ENCODE measurements at regions not wholly inside any gene's neighbourhood (a gene's known extent, or its start where the extent isn't known, plus 50 kb on each side); places are given as distances from the start of the nearest gene placed in this dataset.

GRCh38 chr7:46853451-46853850 is 728.5 kb downstream of the TNS3 start:
- Histone ChIP-seq H3K23ac (ENCODE audit: low read depth, low read length) (no peak overlapping the region), H4K8ac (ENCODE audit: low read depth in 2 of 2, low read length in 2 of 2) (no peak overlapping the region), H3K9ac (ENCODE audit: low read depth, low read length) (no peak overlapping the region), H2AK5ac (ENCODE audit: low read depth, low read length) (no peak overlapping the region), H2AK9ac (replicated peaks; ENCODE audit: low read depth, low read length, poor library complexity) (no peak overlapping the region), H2AFZ (replicated peaks; ENCODE audit: low read length, poor library complexity) (no peak overlapping the region), H4K20me1 (ENCODE audit: insufficient read depth, low read length) (no peaks in the 10 kb centered on the region), H3K36me3 (ENCODE audit: control insufficient read depth, insufficient read depth, low read length) (no peaks in the 10 kb centered on the region), H3K27me3 (ENCODE audit: control insufficient read depth, insufficient read depth, low read length) (no peaks in the 10 kb centered on the region), H3K4me2 (ENCODE audit: low read depth, low read length) (no peak overlapping the region), H2BK120ac (ENCODE audit: low read depth, low read length) (peak overlapping the region; percentile 24), H3K79me1 (ENCODE audit: low read depth in 1 of 2, low read length in 2 of 2) (no peaks in the 10 kb centered on the region), H2BK15ac (ENCODE audit: low read depth, low read length) (no peak overlapping the region), H3K4me3 (ENCODE audit: insufficient read depth, low read depth, low read length) (no peak overlapping the region), H4K5ac (ENCODE audit: low read depth, low read length) (no peak overlapping the region), H4K91ac (ENCODE audit: insufficient read depth, low read depth, low read length) (no peak overlapping the region), H3K9me3 (ENCODE audit: control insufficient read depth, insufficient read depth, low read length) (no peaks in the 10 kb centered on the region), H2BK20ac (ENCODE audit: low read depth, low read length) (no peak overlapping the region), H3K18ac (ENCODE audit: low read depth, low read length) (no peak overlapping the region), H3K27ac (ENCODE audit: insufficient read depth, low read length) (no peak overlapping the region), H3K9me1 (ENCODE audit: insufficient read depth, low read length) (peaks cover 2% of the 10 kb centered on the region; the same call in 1 of the 2 replicates), H3K4me1 (ENCODE audit: control insufficient read depth, insufficient read depth, low read length) (peaks cover 6% of the 10 kb centered on the region; the same call in 1 of the 2 replicates), H3K56ac (ENCODE audit: extremely low read depth, insufficient read depth, low read length) (no peak overlapping the region), H3K4ac (ENCODE audit: low read depth, low read length) (no peak overlapping the region), H3K14ac (replicated peaks; ENCODE audit: low read depth, low read length) (no peak overlapping the region), H2BK5ac (ENCODE audit: low read depth, low read length, poor library complexity, severe bottlenecking) (no peak overlapping the region)
- no CpG with 5 or more reads among the region's 1 CpG for WGBS, 2 experiments (ENCODE audit: extremely low coverage in 2 of 2, insufficient read length in 1 of 2)
- no peak for TF ChIP-seq RAD21 (IDR thresholded peaks at IDR 0.05; ENCODE audit: low read length)
- TF ChIP-seq MXI1 (IDR thresholded peaks at IDR 0.05; ENCODE audit: borderline replicate concordance, low read depth, low read length) = no peak
- TF ChIP-seq CTCF (conservative IDR thresholded peaks at IDR 0.05; ENCODE audit: low read depth, low read length) = no peak
- TF ChIP-seq FOS (IDR thresholded peaks at IDR 0.05; ENCODE audit: low read depth, low read length) = no peak
- no peak for TF ChIP-seq RCOR1 (IDR thresholded peaks at IDR 0.05; ENCODE audit: insufficient replicate concordance, low read length)
- POLR2A ChIA-PET (ENCODE audit: unreplicated experiment) = no interaction called here
- dilution Hi-C loops (cut with HindIII; ENCODE audit: low sequenced_read_pairs, unreplicated experiment) (no loop called here), intact Hi-C loops (cut with micrococcal nuclease) (loop anchor here (10.0 kb wide), 1 partner anchor 231 kb away; no protein-coding TSS in a partner anchor), in situ Hi-C loops (cut with MboI; ENCODE audit: low sequenced_read_pairs) (no loop called here)
- ATAC-seq (ENCODE audit: low read depth) (no peak), DNase-seq (peak; percentile 31)
- CTCF ChIA-PET = no interaction called here
- no TSS peak for BruUV-seq (replicated peaks)

Data from IMR-90 (cell line).